Lung (tissue), 11 donors: ENCODE measurements at regions not wholly inside any gene's neighbourhood (a gene's known extent, or its start where the extent isn't known, plus 50 kb on each side); places are given as distances from the start of the nearest gene placed in this dataset.

Experiments
- ATAC-seq: fragments of 200-7000 bp; cut with Tn5 transposase; one replicate; pipeline ENCODE4 v1.9.1; 2020; ENCODE audit warnings: moderate number of reproducible peaks; ENCODE audit not compliant: insufficient read depth, low FRiP score
- DNase-seq, 3 donors: peaks; one replicate each; pipeline ENCODE4 v3.0.0-alpha.2; 2013 to 2017
- H3K27ac ChIP-seq, 2 donors: one replicate each; pipeline ENCODE4 v1.5.1; 2013; ENCODE audit warnings: mild to moderate bottlenecking in 2 of 2, moderate library complexity in 2 of 2, control low read depth in 1 of 2, inconsistent platforms in 1 of 2, low read depth in 1 of 2, low read length in 1 of 2
- H3K27me3 ChIP-seq, 3 donors: one replicate each; pipeline ENCODE4 v1.5.1; 2013; ENCODE audit warnings: low read length in 2 of 3; ENCODE audit not compliant: control insufficient read depth in 3 of 3, insufficient read depth in 3 of 3
- H3K36me3 ChIP-seq, 4 donors: one replicate each; pipeline ENCODE4 v1.5.1; 2013; ENCODE audit warnings: low read length in 4 of 4, mild to moderate bottlenecking in 1 of 4, moderate library complexity in 1 of 4; ENCODE audit not compliant: control insufficient read depth in 4 of 4, insufficient read depth in 4 of 4
- H3K4me1 ChIP-seq, 5 donors: one replicate each; pipeline ENCODE4 v1.5.1; 2013; ENCODE audit warnings: low read length in 5 of 5, mild to moderate bottlenecking in 2 of 5, moderate library complexity in 1 of 5; ENCODE audit not compliant: control insufficient read depth in 5 of 5, insufficient read depth in 5 of 5
- H3K4me3 ChIP-seq: one replicate; pipeline ENCODE4 v1.5.1; 2013; ENCODE audit warnings: mild to moderate bottlenecking, control low read depth, moderate library complexity
- H3K9ac ChIP-seq, 2 donors: one replicate each; pipeline ENCODE4 v1.5.1; 2013; ENCODE audit warnings: low read length in 2 of 2, control low read depth in 1 of 2; ENCODE audit not compliant: insufficient read depth in 1 of 2
- H3K9me3 ChIP-seq, 4 donors: one replicate each; pipeline ENCODE4 v1.5.1; 2013; ENCODE audit warnings: low read length in 3 of 4, mild to moderate bottlenecking in 1 of 4, moderate library complexity in 1 of 4; ENCODE audit not compliant: control insufficient read depth in 4 of 4, insufficient read depth in 3 of 4
- CTCF ChIP-seq: IDR thresholded peaks from 2 replicates; pipeline ENCODE4 v1.5.1; 2012; ENCODE audit warnings: mild to moderate bottlenecking; ENCODE audit errors: control extremely low read depth, extremely low read depth
- WGBS, 2 donors: extraction: QIAGEN DNeasy Blood & Tissue Kit; methylation state at CpG; one replicate each; pipeline ENCODE4 v1.1.7; 2013; 5-methylcytosine and 5-hydroxymethylcytosine counted together
- donor health status: control.
- donor health status: control.
- donor health status: Bipolar disorder and iron deficiency.
- donor health status: healthy.
- donor health status: DM: yes; HTN: yes; CAD: no.

- no peaks in the 10 kb centered on the region for H3K4me1 ChIP-seq
- DNase-seq (peak in 1 of 3 donors; percentile 11), ATAC-seq (no peak)
- peaks cover 0 to 2% (median 0%) of the 10 kb centered on the region in 4 donors for H3K9me3 ChIP-seq
- no peaks in the 10 kb centered on the region for H3K36me3 ChIP-seq
- no peak for TF ChIP-seq CTCF
- H3K9ac ChIP-seq, result no peak overlapping the region
- H3K4me3 ChIP-seq, result no peak overlapping the region
- WGBS, 2 donors, result 53 to 76% methylated on average over 6 of the region's 6 CpGs
- no peaks in the 10 kb centered on the region for H3K27me3 ChIP-seq
- H3K27ac ChIP-seq, result no peak overlapping the region
Observed at GRCh38 chr5:112097768-112098167, 321.3 kb downstream of the EPB41L4A start.

GRCh38 chr5:112087222-112087621, 330.2 kb upstream of the NREP start:
- H3K27ac ChIP-seq, result no peak overlapping the region
- no peak for TF ChIP-seq CTCF
- H3K4me3 ChIP-seq, result no peak overlapping the region
- H3K27me3 ChIP-seq, result no peaks in the 10 kb centered on the region
- peaks cover 0 to 6% (median 0%) of the 10 kb centered on the region in 5 donors for H3K4me1 ChIP-seq
- no peaks in the 10 kb centered on the region for H3K36me3 ChIP-seq
- H3K9ac ChIP-seq, result no peak overlapping the region
- ATAC-seq (no peak), DNase-seq (peak; percentile 15 to 66 (median 30))
- 65 to 75% methylated on average over 2 of the region's 2 CpGs for WGBS, 2 donors
- peaks cover 0 to under 1% (median 0%) of the 10 kb centered on the region in 4 donors for H3K9me3 ChIP-seq

- ATAC-seq, result no peak
- Histone ChIP-seq H3K27ac (no peak overlapping the region), H3K4me3 (no peak overlapping the region), H3K27me3 (no peaks in the 10 kb centered on the region), H3K36me3 (no peaks in the 10 kb centered on the region), H3K9ac (no peak overlapping the region), H3K9me3 (no peaks in the 10 kb centered on the region), H3K4me1 (peaks cover 0 to 6% (median 0%) of the 10 kb centered on the region in 5 donors)
- TF ChIP-seq CTCF, result no peak
- 72 to 88% methylated on average over 1 of the region's 1 CpG for WGBS, 2 donors
- no peak for DNase-seq
Observed at GRCh38 chr5:112086740-112087139, 329.7 kb upstream of the NREP start.

GRCh38 chr5:112084149-112084548, 327.2 kb upstream of the NREP start:
- Histone ChIP-seq H3K27me3 (no peaks in the 10 kb centered on the region), H3K4me3 (no peak overlapping the region), H3K9ac (no peak overlapping the region), H3K4me1 (peaks cover 0 to 6% (median 0%) of the 10 kb centered on the region in 5 donors), H3K9me3 (no peaks in the 10 kb centered on the region), H3K27ac (no peak overlapping the region), H3K36me3 (no peaks in the 10 kb centered on the region)
- TF ChIP-seq CTCF, result no peak
- ATAC-seq (no peak), DNase-seq (peak; percentile 38 to 87 (median 77))
- 68 to 71% methylated on average over 2 of the region's 2 CpGs for WGBS, 2 donors
